GM12878 (cell line): ENCODE measurements at regions not wholly inside any gene's neighbourhood (a gene's known extent, or its start where the extent isn't known, plus 50 kb on each side); places are given as distances from the start of the nearest gene placed in this dataset.

ENCODE experiments used
- ATAC-seq: fragments of 200-7000 bp; cut with Tn5 transposase; 3 replicates; pipeline ENCODE4 v1.9.1; 2020; ENCODE audit warnings: mild to moderate bottlenecking, moderate library complexity
- BruUV-seq: library from RNA; stranded (reverse); fragments of 400-500 nt; replicated peaks from 2 replicates; lab custom pipeline; 2021; lab: Mats Ljungman, UMichigan
- CTCF ChIA-PET: fragments of 300-600 bp; sonication (Branson Sonifier 250); formaldehyde crosslinking; extraction: SDS; loops from one replicate; lab custom pipeline; 2021; ENCODE audit warnings: inconsistent platforms; lab: Yijun Ruan, JAX
- POLR2A ChIA-PET: fragments of 350-600 bp; formaldehyde crosslinking; extraction: SDS; loops from one replicate; lab custom pipeline; 2021; ENCODE audit warnings: inconsistent platforms; lab: Charles Lee
- RAD21 ChIA-PET: fragments of 300-600 bp; sonication (Branson Sonifier 250); formaldehyde crosslinking; loops from one replicate; lab custom pipeline; 2023; ENCODE audit warnings: antibody characterized with exemption; ENCODE audit not compliant: unreplicated experiment; lab: Charles Lee
- SMC1A ChIA-PET: fragments of 300-600 bp; sonication (Branson Sonifier 250); formaldehyde crosslinking; loops from one replicate; lab custom pipeline; 2023; ENCODE audit not compliant: unreplicated experiment, uncharacterized antibody; lab: Charles Lee
- DNase-seq: peaks from one replicate; pipeline ENCODE4 v3.0.0-alpha.2; 2011; ENCODE audit warnings: low read depth, low spot score
- FAIRE-seq: peaks from 3 replicates; lab custom pipeline; 2011; peaks lifted over from hg19 to GRCh38; lab: Jason Lieb, UNC
- H2AFZ ChIP-seq: 2 replicates; pipeline ENCODE4 v1.6.0; 2011; ENCODE audit warnings: low read depth, low read length, control low read depth; ENCODE audit not compliant: control insufficient read depth
- H3K27ac ChIP-seq: 2 replicates; pipeline ENCODE4 v1.5.1; 2011; ENCODE audit warnings: control low read depth; ENCODE audit not compliant: control insufficient read depth, insufficient read depth
- H3K27me3 ChIP-seq, 2 experiments: replicated peaks in 1 of 2; 2 replicates each; pipeline versions ENCODE4 v1.6.0 to v1.6.1; 2011; ENCODE audit warnings: low read length in 1 of 2; ENCODE audit not compliant: control insufficient read depth in 2 of 2, insufficient read depth in 2 of 2
- H3K36me3 ChIP-seq, 2 experiments: 2 replicates each; pipeline ENCODE4 v1.5.1; 2011; ENCODE audit warnings: low read length in 1 of 2; ENCODE audit not compliant: control insufficient read depth in 2 of 2, insufficient read depth in 2 of 2
- H3K4me1 ChIP-seq: 2 replicates; pipeline ENCODE4 v1.6.1; 2011; ENCODE audit warnings: mild to moderate bottlenecking, low read length, moderate library complexity, mixed read lengths; ENCODE audit not compliant: control insufficient read depth, insufficient read depth
- H3K4me2 ChIP-seq: 2 replicates; pipeline ENCODE4 v1.6.0; 2011; ENCODE audit warnings: control low read depth; ENCODE audit not compliant: control insufficient read depth, insufficient read depth
- H3K4me3 ChIP-seq: fragments of 200-600 bp; sonication (generic); 2 replicates; pipeline ENCODE4 v1.5.1; 2016
- H3K79me2 ChIP-seq: 2 replicates; pipeline ENCODE4 v1.6.0; 2011; ENCODE audit warnings: low read length; ENCODE audit not compliant: control insufficient read depth, insufficient read depth
- H3K9ac ChIP-seq: 2 replicates; pipeline ENCODE4 v1.8.0; 2011; ENCODE audit warnings: low read length, control low read depth, mixed read lengths; ENCODE audit not compliant: control insufficient read depth, insufficient read depth
- H3K9me3 ChIP-seq: replicated peaks from 3 replicates; pipeline ENCODE4 v1.5.1; 2011; ENCODE audit warnings: mild to moderate bottlenecking, low read length; ENCODE audit not compliant: control insufficient read depth, insufficient read depth
- H4K20me1 ChIP-seq: 2 replicates; pipeline ENCODE4 v1.6.0; 2011; ENCODE audit not compliant: control insufficient read depth, insufficient read depth
- CUX1 ChIP-seq: IDR thresholded peaks from 2 replicates; pipeline ENCODE4 v1.6.1; 2012; ENCODE audit warnings: improper control_type of control experiment, low read depth, low read length; ENCODE audit not compliant: insufficient replicate concordance
- MEF2A ChIP-seq: IDR thresholded peaks from 2 replicates; pipeline ENCODE4 v1.6.1; 2011; ENCODE audit warnings: low read depth, mild to moderate bottlenecking, low read length, moderate library complexity; ENCODE audit not compliant: insufficient read depth
- PKNOX1 ChIP-seq: fragments of 450-650 bp; IDR thresholded peaks from 2 replicates; pipeline ENCODE4 v1.6.1; 2016; ENCODE audit warnings: mild to moderate bottlenecking
- WGBS: methylation state at CpG from one replicate; pipeline ENCODE4 v1.1.6; 2016; ENCODE audit warnings: low lambda C conversion rate; ENCODE audit not compliant: insufficient replicate concordance, insufficient coverage; ENCODE audit errors: missing lambda C conversion rate; 5-methylcytosine and 5-hydroxymethylcytosine counted together
- in situ Hi-C: fragments of 300-500 bp; cut with MboI; formaldehyde crosslinking; loops from 9 replicates; pipeline ENCODE4 v1.14.3; 2018; ENCODE audit warnings: mixed read lengths
- intact Hi-C: fragments of 100-400 bp; cut with micrococcal nuclease; formaldehyde crosslinking; loops from one replicate; pipeline ENCODE4 v1.14.2; 2022; ENCODE audit not compliant: unreplicated experiment

- ATAC-seq (no peak), DNase-seq (no peak), FAIRE-seq (no peak)
- no peak overlapping the region for H3K4me3 ChIP-seq
- ChIA-PET CTCF (interaction anchor here (0.9 to 1.3 kb wide), 2 partner anchors 125 to 226 kb away, joined by 3 read pairs; no protein-coding TSS in a partner anchor), SMC1A (interaction anchor here (1.0 to 2.0 kb wide), 5 partner anchors 11 to 286 kb away, joined by 3 to 6 read pairs (median 4); no protein-coding TSS in a partner anchor), RAD21 (no interaction called here), POLR2A (no interaction called here)
- 15% methylated on average over 5 of the region's 5 CpGs for WGBS
- H3K27ac ChIP-seq = no peak overlapping the region
- H4K20me1 ChIP-seq = no peaks in the 10 kb centered on the region
- no peak overlapping the region for H3K4me2 ChIP-seq
- in situ Hi-C loops = no loop called here
- H3K27me3 ChIP-seq = no peaks in the 10 kb centered on the region
- H3K36me3 ChIP-seq = no peaks in the 10 kb centered on the region
- intact Hi-C loops = no loop called here
- no TSS peak for BruUV-seq
- no peak overlapping the region for H2AFZ ChIP-seq
- no peaks in the 10 kb centered on the region for H3K4me1 ChIP-seq
- H3K79me2 ChIP-seq = no peaks in the 10 kb centered on the region
- no peak overlapping the region for H3K9ac ChIP-seq
- no peaks in the 10 kb centered on the region for H3K9me3 ChIP-seq
- TF ChIP-seq PKNOX1 = no peak
- no peak for TF ChIP-seq CUX1
- no peak for TF ChIP-seq MEF2A
Measured at GRCh38 chr6:139655783-139656705, 281.6 kb upstream of the CITED2 start.
